T-helper 2 cell (primary cell): ENCODE measurements at regions not wholly inside any gene's neighbourhood (a gene's known extent, or its start where the extent isn't known, plus 50 kb on each side); places are given as distances from the start of the nearest gene placed in this dataset.

Experiments
- DNase-seq, 5 experiments: peaks; one replicate each; pipeline versions ENCODE4 v3.0.0 to v3.0.0-alpha.2; 2012 to 2022

DNA sequence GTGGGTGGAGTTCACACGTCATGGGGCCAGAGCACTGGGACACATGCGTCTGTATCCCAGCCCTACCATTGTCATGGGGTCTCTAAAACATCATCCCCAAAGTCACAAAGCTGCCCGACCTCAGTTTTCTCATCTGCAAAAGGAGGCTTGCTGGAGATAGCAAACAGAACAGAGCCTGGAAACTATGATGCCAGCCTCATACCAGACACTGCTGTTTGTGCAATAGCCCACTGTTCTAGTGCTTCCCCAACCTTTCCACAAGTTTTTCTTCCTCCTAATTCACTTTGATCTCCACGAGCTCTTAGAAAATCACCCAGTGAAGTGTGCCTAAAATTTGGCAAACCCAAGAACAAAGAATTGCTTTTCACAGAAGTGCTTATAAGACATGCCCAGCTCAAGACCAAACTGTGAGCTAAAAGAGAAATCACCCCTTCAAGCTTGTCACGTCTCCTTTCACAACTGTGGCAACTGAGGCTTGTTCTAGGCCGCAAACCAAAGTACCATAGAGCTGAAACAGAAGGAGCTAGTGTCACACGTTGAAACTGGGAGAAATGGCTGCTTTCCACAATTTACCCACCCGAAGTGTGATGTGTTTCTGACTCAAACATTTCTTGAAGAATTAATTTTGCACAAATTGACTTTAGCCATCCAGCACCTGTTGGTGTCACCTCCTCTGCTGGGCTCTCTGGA lies 162.7 kb upstream of the ID2 start:
- DNase-seq = no peak

DNA sequence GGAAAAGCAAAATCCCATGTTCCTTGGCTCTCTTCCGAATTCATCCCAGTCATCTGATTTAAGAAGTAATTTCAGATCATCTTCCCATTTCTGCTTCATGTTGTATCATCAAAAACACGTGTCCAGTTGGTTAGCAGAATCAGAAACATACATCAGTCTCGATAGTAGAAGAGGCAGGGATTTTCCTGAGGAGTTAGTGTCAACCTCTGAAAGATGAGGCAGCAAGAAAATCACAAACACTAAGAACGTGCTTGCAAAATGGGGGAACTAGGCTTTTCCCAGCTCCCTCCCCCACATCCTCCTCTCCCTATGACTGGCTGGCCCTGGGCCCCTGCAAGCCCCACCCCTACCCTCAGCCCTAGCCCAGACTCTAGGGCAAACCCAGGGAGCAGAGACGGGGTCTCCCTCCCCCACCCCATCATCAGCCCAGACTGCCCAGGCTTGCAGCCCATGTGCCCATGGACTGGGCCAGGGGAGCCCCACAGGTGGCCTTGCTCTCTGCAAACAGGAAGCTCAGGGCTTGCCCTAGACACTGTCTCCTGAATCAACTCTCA lies 161.0 kb upstream of the ID2 start:
- peak in 1 of 5 experiments; percentile 35 for DNase-seq

DNA sequence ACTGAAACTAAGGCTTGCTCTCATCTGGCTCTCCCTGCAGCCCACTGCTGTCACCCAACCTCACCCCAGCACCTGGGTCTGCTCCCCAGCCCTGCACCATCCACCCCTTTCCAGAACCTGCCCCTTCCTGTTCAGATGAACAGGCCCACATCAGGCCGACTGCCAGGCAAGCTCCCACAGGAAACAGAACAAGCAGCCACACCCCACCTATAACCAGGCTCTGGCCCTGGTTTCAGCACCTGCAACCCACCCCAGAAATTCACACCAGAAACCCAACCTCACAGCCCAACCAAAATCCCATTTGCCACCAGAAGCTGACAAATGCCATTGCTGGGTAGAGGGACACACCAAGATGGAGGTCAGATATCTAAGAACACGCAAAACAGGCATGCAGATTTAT lies 159.2 kb upstream of the ID2 start:
- DNase-seq = peak in 2 of 5 experiments; percentile 30 to 68

DNA sequence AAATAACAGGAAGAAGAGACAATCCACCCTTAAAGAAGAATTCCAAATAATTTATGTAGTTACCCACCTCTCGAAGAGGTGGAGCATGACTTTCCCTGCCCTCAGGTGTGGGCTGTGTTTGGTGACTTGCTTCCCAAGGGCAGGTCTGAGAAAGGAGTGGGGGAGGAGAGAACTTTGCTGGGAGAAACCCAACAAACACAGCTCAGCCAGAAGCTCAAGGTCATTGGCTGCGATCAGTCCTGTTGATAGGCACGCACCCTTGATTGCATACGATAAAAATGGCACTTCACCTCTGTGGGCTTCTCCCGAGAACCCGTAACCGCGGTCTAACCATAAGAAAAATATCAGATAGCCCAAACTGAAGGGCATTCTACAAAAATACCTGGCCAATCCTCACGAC lies 157.5 kb upstream of the ID2 start:
- no peak for DNase-seq

DNA sequence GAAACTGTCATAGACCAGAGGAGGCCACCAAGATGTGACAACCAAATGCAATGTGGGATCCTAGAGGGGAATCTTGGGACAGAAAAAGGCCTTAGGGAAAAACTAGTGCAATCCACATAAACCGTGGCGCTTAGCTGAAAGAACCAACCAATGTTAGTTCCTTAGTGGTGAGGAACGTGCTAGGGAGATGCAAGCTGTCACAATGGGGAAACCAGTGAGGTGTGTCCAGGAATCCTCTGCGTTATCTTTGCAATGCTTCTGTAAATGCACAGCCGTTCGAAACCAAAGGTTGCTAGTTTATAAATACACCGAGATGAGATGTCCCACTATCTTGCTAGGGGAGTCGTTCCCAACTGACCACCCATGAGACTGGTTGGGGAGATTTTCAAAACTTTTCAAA lies 157.0 kb upstream of the ID2 start:
- no peak for DNase-seq

DNA sequence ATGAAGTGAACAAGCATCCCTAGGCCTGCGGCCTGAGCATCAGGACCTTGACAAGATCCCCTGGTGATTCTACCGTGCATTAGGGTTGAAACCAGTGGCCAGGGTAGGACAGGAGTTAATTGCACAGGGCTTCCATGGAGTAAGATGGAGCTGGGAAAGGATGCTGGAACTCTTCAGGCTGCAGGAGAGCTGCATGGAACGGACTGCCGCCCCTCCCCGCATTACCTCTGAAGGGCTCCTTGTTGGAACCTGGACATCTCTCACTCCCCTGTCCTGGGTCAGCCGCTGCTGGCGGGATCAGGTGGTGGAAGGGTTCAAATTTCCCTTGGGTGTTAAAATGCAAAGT lies 156.6 kb upstream of the ID2 start:
- no peak for DNase-seq

DNA sequence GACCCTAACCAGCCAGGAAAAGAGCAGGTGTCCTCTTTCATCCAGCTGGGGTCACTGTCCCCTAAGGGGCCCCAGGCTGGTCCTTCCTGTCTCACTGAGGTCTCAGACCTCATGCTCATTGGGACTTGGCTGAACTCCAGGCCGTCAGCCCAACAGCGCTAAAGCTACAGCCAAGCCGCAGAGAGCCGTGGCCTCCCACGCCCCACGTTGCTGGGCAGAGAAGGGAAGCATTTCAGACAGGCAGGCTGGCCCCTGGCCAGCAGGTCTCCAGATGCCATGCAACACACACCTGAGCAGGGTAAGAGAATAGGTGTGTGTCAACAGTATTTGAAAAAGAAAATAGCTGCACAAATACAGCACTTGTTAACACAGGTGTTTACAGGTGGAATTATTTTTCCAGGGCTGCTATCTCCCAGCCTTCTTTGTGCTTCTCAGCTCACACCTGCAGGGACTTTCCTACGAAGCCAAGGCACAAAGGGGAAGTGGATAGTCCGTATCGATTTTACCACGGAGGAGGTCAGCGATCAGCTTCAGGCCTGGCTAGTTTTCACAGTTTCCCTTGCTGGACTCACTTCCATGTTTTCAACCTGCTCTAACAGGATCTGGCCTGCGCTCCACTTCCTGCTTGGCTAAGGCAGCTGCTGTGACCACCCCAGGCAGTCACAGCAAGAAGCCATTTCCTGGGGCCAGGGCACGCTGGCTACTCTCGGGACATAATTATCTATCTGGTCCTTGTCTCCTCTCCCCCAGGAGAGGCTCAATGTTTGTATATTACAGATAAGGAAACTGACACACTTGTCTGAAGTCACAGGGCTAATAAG lies 156.1 kb upstream of the ID2 start:
- no peak for DNase-seq

DNA sequence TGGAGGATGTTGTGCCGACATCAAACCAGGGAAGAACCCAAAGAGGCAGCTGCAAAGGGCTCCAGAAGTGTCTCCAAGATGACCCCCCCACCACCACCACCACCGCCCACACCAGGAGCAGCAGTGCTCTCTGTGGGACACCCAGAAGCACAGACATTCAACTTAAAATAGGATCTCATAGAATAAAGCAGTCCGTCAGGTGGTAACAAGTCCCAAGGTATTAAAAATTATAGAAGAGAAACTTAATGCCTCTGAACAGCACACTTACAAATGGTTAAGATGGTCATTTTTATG lies 155.5 kb upstream of the ID2 start:
- no peak for DNase-seq

DNA sequence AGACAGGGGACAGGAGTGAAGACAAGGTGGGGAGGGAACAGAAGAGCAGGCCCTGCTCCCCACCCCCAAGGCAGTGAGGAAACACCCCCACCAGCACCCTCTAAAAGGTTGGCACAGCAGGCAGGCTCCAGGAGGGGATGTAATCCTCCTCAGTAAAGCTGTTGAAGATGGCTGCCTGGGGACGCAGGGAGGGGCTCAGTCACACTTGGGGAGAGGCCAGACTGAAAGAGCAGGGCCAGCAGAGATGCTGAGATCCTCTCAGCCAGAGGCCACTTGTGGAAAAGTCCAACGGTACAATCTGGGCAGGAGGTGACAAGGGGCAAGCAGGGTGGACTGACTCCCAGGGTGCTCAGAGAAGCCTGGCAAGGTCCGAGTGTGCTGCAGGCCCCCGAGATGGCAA lies 154.8 kb upstream of the ID2 start:
- DNase-seq = no peak

DNA sequence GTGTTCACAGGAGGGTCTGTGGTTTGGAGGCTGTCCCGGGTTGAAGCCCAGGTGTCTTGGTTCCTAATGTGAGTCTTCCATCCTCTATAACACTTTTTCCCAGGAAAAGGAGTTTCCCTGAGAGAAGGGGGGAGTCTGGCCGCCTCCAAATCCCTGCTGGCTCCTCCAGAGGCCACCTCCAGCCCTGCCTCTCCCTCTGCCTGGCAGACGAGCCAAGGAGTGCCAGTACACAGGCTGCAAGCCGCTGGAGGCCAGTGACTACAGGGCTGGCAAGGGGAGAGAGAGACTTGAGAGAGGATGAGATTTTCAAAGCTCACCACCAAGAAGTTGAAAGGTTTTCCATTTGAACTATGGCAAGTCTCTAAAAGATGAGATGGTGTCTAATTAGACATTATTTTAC lies 154.2 kb upstream of the ID2 start:
- DNase-seq = no peak

DNA sequence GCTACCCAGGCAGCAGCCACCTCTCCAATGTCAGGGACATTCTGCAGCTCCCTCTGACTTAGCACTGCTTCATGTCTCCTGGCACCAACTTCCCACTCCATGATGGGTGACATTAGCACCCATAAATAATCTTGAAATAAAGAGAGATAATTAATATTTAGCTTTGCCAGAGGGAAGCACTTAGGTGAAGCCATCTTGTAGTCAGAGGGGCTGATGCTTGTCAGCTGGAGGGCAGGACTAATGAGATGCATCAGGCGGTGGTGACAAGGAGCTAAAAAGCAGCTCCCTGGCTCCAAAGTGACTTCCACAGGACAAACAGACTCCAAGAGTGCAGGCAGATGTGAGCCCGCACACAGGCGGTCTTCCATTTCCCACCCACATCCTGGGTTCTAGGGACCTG lies 153.0 kb upstream of the ID2 start:
- DNase-seq = no peak

DNA sequence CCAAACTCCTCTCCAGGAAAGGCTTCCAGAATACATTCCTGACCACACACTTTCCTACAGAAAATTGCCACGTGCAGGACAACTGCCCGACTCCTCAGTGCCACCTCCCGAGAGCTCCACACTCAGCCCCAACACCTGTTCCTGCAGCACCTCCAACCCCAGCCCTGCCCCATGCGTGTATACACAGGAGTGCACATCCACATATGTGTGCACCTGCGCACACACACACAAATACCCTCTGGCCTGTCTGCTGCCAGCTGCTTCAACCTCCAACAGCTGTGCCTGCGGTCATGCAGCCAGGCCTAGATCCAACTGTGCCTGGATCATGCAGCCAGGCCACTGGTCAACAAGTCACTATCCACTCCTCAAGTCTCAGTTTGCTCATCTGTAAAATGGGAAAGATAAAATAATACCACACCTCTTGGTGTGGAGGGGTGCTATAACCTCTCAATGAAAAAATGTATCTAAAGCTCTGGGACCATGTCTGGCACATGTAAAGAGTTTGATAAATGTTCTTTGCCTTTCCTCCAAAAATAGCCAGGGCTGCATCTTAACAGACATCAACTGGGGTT lies 152.1 kb upstream of the ID2 start:
- no peak for DNase-seq

DNA sequence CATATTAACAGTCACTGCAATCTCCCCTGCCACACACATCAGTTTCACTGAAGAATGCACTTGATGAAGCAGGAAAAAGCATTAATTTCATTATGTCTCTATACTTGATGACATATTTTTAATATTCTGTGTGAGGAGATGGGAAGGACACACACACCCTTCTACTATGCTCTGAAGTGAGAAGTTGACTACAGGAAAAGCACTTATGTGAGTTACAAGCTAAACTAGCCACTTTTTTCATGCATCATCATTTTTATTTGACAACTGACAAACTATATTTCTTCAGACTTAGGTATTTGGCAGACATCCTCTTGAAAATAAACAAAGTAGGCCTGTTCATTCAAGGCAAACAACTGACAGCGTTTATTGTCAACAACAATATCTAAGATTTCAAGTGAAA lies 150.4 kb upstream of the ID2 start:
- no peak for DNase-seq

DNA sequence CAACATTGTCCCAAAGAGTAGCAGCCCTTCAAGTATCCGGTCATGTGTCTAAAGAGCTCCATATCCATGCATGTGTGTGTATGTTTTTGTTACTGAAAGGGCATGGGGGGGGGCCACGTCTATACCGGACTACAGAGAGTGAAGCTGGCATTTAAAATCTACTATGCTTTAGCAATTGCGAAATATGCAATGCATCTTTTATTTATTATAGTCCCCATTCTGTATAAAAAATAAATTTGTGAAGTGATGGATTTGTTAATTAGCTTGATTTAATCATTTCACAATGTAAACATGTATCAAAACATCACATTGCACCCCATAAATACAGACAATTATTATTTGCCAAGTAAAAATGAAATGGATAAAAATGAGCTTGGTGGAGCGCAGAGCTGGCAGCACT lies 149.4 kb upstream of the ID2 start:
- DNase-seq = no peak

DNA sequence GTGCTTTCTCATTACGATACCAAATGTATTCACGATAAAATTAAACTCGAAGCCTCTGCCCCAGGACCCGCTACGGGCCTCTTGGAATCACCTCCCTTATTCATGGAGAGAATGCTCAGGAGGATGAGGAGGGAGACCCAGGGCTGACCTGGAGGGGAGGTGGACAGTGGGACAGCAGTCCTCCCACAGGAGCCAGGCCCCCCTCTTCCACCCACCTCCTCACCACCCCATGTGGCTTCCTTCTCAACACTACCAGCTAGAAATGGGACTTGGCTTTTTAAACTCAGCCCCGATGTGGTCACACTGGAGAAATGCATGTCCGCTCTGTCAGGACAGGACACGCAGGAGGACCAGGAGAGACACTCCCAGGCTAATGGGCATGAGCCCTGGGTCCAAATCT lies 147.9 kb upstream of the ID2 start:
- no peak for DNase-seq

DNA sequence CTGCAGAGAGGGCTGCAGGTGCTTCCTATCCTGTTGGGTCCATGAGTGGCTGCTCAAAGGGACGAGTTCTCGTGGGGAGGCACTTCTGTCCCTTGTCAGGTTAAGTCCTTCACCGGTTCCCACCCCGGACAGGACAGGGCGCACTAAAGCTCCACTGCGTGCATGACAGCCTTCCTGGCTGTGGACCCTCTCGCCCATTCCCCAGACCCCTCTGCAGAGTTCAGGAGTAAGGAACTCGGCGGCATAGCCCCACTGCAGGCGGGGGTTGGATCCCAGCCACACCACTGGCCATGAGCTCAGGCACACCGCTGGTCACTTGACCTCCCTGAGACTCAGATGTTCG lies 147.5 kb upstream of the ID2 start:
- no peak for DNase-seq

DNA sequence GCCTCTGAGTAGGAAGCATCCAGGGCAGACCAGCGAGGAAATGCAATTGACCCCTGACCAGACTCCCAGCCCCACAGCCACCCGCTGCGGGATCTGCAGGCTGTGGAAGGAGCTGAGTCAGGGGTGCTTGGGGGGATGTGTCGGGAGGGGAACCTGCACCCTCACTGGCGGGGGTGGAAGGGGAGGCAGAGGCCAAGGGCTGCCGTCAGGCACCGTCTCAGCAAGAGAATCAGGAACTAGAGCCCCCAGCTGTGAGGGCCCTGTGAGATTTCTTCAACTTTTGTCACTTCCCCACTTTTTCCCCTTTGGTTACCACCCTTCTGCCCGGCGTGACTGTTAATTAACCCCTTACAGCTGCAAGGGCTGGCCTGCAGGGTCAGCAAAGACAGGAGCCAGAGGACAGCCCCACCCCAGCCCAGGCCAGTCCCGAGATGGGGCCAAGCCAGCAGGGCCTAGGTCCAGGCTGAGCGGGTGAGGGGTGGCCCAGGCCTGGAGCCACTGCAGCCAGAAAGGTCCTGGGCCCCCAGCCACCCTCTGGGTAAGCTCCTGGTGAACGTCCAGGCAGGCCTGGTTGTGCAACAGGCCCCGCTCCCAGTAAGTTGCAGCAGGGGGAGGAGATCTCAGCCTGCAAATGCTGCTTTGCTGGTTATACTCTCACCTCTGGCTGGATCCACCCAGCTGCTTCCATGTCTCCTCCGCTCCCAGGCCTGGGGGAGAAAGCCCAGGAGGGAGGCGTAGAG lies 147.0 kb upstream of the ID2 start:
- DNase-seq = no peak

DNA sequence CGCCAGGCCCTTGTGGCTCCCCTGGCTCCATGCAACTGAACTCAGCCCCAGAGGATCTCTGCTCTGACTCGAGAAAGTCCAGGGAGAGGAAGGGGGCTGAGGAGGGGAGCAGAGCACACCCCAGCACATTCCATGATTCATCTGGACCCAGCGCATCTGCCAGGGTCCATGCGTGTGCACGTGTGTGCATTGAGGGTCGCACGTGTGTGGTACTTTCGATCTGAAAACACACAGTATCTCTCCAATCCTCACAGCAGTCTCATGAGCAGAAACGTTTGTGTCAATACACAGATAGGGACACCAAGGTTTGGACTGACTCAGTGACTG lies 146.4 kb upstream of the ID2 start:
- no peak for DNase-seq

DNA sequence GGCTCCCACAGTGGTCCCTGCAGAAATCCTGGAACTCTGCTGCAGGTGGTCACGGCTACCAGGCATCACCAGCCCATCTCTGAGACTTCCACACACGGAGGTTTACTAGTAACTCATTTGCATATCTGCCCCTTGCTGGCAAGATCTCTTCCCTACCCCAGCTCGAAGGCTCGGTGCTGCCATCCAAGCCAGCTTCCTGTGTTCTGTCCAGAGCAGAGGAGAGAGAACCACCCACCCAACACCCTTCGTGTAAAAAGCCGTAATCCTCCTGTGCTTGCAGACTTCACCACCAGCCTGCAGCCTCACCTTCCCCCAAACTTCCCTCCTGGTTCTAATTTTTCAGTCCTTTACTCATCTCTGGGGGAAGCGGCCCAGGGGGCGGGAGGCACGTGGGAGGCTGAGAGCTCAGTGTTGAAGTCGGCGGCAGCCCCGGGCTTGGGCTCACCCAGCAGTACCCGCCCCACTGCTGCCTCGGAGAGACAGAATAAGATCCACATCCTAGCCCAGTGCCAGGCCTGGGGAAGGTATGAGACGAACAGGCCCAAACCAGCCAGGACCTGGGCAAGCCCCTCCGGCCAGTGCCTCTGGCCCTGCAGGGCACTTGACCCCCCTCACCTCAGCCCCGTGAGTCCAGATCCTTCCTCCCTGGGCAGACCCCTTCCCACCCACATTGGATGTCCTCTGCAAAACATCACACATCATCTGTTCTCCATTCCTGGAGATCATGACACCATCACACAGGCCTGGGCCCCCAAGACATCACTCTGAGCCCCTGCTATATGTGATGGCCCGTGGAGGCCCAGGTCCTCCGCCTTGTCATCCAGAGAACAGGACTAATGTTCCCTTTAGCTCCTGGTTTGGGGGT lies 145.8 kb upstream of the ID2 start:
- no peak for DNase-seq

DNA sequence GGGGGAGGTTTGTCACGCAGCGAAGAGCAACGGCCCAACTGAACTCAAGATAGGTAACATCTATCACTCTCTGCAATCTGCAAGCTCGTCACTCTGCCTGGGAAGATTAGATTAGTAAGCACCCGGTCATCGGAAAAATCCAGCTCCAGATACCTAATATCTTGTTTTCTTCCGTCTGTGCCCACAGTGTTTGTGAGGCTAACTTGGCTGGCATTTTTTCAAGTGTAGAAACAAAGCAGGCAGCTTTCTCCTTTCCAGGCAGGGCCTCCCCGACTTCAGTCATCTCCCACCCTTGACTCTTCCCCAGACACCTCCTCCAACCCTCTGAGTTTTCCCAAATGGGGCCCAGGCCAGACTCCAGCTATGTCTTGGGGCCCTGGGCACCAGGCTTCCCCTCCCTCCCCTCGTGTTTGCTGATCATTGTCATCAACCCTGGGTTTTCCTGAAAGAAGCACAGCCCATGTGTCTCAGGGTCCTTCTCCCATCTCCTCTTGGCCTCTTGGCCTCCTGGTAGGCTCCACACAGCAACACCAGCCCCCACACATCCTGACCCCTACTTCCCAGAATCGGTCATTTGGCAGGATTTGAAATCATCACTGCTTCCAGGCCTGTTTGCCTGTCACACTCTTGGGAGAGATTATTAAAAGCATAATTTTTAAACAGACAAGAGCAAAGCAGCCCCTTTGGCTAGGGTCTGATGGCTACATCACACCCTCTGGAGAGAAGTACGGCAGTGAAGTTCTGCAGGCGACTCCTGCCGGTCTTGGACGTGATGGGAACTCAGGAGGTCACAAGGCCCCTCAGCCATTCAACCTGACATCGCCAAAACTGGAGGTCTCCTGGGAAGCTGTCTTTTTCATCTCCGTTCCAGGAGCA lies 144.9 kb upstream of the ID2 start:
- DNase-seq = no peak

DNA sequence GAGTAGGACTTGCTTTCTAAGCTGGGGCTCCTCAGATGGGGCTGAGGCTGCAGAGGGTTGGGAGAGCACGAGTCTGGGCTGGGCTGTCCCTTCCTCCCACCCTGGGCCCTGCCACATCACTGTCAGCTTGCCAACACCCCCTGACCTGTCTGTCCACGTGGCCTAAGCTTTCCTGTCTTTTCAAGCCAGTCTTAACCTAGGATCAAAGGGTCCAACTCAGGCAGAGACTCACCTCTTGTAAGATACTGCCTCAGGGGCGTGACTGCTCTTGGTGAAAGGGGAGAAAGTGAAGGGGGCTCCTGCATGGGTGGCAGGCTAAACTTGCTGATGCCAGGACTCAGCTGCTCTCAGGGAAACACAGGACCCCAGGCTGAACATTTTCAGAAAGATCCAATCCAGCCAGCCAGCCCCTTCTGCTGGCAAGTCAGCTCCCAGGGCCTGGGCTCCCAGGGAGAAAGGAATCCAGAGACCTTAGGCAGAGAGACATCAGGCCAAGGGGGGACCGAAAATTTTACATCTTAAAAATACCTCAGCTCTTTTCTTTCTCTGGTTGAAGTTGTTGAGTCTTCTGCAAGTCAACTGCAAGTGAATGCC lies 144.2 kb upstream of the ID2 start:
- DNase-seq = no peak
